Kidney (tissue), 13 donors: ENCODE measurements at regions not wholly inside any gene's neighbourhood (a gene's known extent, or its start where the extent isn't known, plus 50 kb on each side); places are given as distances from the start of the nearest gene placed in this dataset.

Source experiments
- DNase-seq, 5 donors: peaks; one replicate each; pipeline ENCODE4 v3.0.0-alpha.2; 2013 to 2020
- FAIRE-seq: peaks from 2 replicates; lab custom pipeline; 2012; peaks lifted over from hg19 to GRCh38; lab: Jason Lieb, UNC
- H3K27ac ChIP-seq, 2 donors: one replicate each; pipeline ENCODE4 v1.7.0; 2013; ENCODE audit warnings: low read depth in 2 of 2, low read length in 2 of 2, inconsistent platforms in 1 of 2
- H3K27me3 ChIP-seq: one replicate; pipeline ENCODE4 v1.7.1; 2013; ENCODE audit warnings: low read length, inconsistent platforms; ENCODE audit not compliant: control insufficient read depth, insufficient read depth
- H3K36me3 ChIP-seq, 3 donors: one replicate each; pipeline versions ENCODE4 v1.7.0 to v1.7.1; 2013; ENCODE audit warnings: low read length in 3 of 3, control low read depth in 1 of 3, inconsistent platforms in 1 of 3; ENCODE audit not compliant: insufficient read depth in 3 of 3, control insufficient read depth in 2 of 3
- H3K4me1 ChIP-seq, 3 donors: one replicate each; pipeline versions ENCODE4 v1.7.0 to v1.7.1; 2013; ENCODE audit warnings: low read length in 3 of 3, inconsistent platforms in 1 of 3, low read depth in 1 of 3; ENCODE audit not compliant: control insufficient read depth in 2 of 3, insufficient read depth in 2 of 3
- H3K4me3 ChIP-seq, 3 donors: one replicate each; pipeline versions ENCODE4 v1.7.0 to v1.8.1; 2013; ENCODE audit warnings: low read length in 3 of 3, control low read depth in 1 of 3, inconsistent platforms in 1 of 3
- H3K9ac ChIP-seq, 3 donors: one replicate each; pipeline versions ENCODE4 v1.7.0 to v1.7.1; 2013; ENCODE audit warnings: low read length in 3 of 3, control low read depth in 1 of 3, inconsistent platforms in 1 of 3
- H3K9me3 ChIP-seq, 3 donors: one replicate each; pipeline versions ENCODE4 v1.7.0 to v1.7.1; 2013; ENCODE audit warnings: low read length in 3 of 3, control low read depth in 1 of 3, inconsistent platforms in 1 of 3; ENCODE audit not compliant: control insufficient read depth in 2 of 3, insufficient read depth in 1 of 3
- intact Hi-C: fragments of 100-400 bp; cut with DNase I; formaldehyde crosslinking; loops from one replicate; pipeline ENCODE4 v1.11.1; 2022
- TF ChIP-seq, protein P1 (sequence below): IDR thresholded peaks from 3 replicates; pipeline ENCODE4 v1.5.1; 2012; ENCODE audit warnings: mild to moderate bottlenecking, moderate library complexity, borderline replicate concordance; ENCODE audit not compliant: insufficient read depth; ENCODE audit errors: extremely low read depth
- donor health status: control.
- donor health status: control.
- donor health status: control.
- donor health status: control.
- donor health status: control.
- donor health status: DM: yes; HTN: yes; CAD: no.
- donor health status: Normal renal cell carcinoma (clear cell type).

DNA sequence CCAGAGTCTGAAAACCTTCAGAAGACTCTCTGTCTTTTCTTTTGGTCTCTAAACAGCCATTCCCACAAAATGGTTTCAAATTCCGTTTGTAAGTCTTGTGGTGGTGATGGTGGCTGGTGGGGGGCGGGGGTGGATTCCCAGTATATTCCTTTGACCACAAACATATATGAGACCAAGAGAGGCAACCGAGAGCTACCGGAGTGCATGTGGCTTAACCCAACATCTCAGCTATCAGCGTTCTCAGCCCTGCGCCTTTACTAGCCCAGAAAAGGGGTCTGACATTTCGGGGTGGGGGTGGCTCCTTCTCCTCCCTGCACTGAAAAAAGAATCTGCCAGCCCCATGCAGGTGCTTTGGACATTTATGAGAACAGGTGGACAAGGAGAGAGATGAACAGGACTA, 621.1 kb downstream of the ACTR3B start:
- Histone ChIP-seq H3K27ac (no peak overlapping the region), H3K4me1 (no peaks in the 10 kb centered on the region), H3K9me3 (no peaks in the 10 kb centered on the region), H3K4me3 (no peak overlapping the region), H3K36me3 (no peaks in the 10 kb centered on the region), H3K9ac (no peak overlapping the region), H3K27me3 (no peaks in the 10 kb centered on the region)
- TF ChIP-seq, protein P1, sequence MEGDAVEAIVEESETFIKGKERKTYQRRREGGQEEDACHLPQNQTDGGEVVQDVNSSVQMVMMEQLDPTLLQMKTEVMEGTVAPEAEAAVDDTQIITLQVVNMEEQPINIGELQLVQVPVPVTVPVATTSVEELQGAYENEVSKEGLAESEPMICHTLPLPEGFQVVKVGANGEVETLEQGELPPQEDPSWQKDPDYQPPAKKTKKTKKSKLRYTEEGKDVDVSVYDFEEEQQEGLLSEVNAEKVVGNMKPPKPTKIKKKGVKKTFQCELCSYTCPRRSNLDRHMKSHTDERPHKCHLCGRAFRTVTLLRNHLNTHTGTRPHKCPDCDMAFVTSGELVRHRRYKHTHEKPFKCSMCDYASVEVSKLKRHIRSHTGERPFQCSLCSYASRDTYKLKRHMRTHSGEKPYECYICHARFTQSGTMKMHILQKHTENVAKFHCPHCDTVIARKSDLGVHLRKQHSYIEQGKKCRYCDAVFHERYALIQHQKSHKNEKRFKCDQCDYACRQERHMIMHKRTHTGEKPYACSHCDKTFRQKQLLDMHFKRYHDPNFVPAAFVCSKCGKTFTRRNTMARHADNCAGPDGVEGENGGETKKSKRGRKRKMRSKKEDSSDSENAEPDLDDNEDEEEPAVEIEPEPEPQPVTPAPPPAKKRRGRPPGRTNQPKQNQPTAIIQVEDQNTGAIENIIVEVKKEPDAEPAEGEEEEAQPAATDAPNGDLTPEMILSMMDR: no peak
- intact Hi-C loops: no loop called here
- FAIRE-seq (no peak), DNase-seq (no peak)

DNA sequence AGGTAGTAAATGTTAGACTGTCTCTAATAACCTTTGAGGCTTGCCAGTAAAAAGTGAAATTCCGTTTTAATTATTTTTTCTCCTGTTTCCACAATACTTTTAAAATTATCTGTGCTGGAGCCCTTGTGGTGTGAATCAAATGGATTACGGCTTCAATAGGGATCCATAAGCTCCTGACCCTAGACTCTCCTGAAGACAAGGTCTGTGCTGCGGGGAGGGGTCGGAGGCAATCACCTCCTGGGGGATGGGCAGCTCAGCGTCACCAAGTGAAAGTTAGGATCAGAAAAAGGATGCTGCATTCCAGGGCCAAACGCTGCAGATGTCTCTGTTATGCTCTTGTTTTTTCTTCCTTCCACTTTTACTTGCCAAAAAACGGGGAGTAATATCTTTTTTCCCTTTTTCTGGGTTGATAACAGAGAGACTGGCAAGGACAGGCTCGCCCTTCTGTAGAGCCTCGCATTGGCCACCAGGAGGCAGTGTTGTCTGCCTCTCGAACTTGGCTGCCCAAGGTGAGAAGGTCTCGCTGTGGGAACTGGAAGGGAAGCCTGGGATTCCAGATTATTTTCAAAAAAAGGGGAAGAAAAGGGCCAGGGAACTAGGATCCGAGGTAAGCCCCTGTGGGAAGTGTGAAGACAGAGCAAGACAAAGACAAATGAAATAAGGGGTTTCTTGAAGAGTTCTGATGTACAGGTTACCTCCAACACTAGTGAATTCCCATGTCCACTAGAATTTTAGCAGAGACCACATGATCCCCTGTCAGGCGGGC, 621.9 kb downstream of the ACTR3B start:
- intact Hi-C loops: no loop called here
- Histone ChIP-seq H3K27ac (no peak overlapping the region), H3K36me3 (no peaks in the 10 kb centered on the region), H3K4me3 (no peak overlapping the region), H3K9ac (no peak overlapping the region), H3K4me1 (no peaks in the 10 kb centered on the region), H3K27me3 (no peaks in the 10 kb centered on the region), H3K9me3 (no peaks in the 10 kb centered on the region)
- FAIRE-seq: no peak
- TF ChIP-seq, protein P1: peak; percentile 82
- DNase-seq: peak in 4 of 5 donors; percentile 76 to 89 (median 82)

DNA sequence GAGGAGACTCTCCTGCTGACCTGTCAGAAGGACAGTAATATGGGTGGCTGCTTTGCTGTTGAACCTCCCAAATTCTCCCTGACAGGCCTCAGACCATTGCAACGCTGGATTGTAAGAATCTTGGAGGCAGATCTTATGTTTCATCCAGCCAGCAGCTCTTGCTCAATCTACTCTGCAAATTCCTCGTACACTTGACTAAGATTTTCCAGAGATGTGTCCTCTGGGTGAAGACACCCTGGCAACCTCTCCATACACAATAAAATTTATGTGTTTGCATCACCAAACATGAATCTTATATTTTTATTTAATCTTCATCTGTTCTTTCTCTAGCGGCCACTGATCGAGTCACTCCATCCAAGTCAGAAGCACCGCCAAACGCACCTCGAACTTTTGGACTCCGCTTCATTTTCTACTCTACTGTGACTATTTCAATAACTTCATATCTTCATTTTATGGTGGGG, 623.1 kb downstream of the ACTR3B start:
- Histone ChIP-seq H3K9ac (no peak overlapping the region), H3K9me3 (no peaks in the 10 kb centered on the region), H3K27ac (no peak overlapping the region), H3K4me1 (no peaks in the 10 kb centered on the region), H3K36me3 (no peaks in the 10 kb centered on the region), H3K4me3 (no peak overlapping the region), H3K27me3 (no peaks in the 10 kb centered on the region)
- intact Hi-C loops: no loop called here
- TF ChIP-seq, protein P1: no peak
- peak in 3 of 5 donors; percentile 8 to 30 (median 14) for DNase-seq
- no peak for FAIRE-seq
